Inflammatory macrophage (primary cell): ENCODE measurements at regions not wholly inside any gene's neighbourhood (a gene's known extent, or its start where the extent isn't known, plus 50 kb on each side); places are given as distances from the start of the nearest gene placed in this dataset.
"Not testable (repeated sequence)": the region's sequence is repeated elsewhere in the genome, so short reads cannot be mapped to it uniquely, and the experiment has no call there.

ENCODE experiments used
- DNase-seq, 2 donors: peaks; one replicate each; pipeline ENCODE4 v3.0.0-alpha.2; 2020 to 2022

DNA sequence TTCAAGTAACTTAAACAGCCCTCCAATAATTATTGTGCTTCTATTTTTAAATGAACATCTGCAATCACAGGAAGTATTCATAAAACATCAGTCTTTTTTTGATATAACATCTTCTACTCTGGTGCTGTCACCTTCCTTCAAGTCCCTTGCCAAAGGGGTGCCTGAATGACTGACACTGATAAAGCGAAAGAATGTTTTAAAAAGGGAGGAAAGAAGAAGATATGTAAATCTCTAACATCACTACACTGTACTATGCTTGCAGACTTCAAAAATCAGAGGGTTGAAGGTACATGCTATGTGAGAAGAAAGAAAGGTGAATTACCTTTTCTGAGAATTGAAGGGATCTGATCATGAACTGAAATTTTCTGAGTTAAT is 253.7 kb downstream of the ZPLD1 start:
- DNase-seq = no peak

GRCh38 chr3:102691507-102691906 is 256.7 kb downstream of the ZPLD1 start:
- no peak for DNase-seq

DNA sequence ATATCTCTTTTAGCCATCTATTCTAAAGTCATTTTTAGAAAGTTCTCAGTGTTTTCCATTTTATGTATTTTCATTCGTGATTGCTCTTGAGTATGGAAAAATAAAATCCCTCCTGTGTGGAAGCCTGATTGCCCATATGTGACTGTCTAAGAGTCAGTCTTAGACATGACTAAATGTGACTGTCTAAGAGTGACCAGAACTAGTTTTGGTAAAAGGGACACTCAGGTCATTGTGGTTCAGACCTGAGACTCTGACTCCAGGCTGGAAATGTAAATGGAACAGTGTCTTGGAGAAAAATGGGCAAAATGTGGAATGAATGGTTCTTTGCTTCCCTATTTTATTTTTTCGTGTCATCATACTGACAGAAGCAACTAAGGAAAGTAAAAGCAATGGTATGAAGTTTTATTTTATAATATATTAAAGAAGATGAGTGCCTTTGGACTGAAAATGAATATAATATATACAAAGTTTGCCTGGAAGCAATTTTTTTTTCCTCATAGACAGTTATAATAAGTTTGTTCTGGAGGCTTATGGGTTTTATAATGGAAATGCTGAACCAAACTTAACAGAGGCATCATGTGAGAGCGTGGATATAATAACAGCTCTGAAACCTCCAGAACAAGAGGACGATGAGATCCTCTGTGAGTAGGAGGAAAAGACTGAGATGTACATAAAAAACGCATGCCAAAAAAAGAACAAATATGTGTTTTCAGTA is 264.4 kb downstream of the ZPLD1 start:
- DNase-seq = no peak

- DNase-seq = no peak
Measured at GRCh38 chr3:102699819-102700140, 265.0 kb downstream of the ZPLD1 start.

GRCh38 chr3:102712896-102713295 is 278.1 kb downstream of the ZPLD1 start:
- DNase-seq = no peak

DNA sequence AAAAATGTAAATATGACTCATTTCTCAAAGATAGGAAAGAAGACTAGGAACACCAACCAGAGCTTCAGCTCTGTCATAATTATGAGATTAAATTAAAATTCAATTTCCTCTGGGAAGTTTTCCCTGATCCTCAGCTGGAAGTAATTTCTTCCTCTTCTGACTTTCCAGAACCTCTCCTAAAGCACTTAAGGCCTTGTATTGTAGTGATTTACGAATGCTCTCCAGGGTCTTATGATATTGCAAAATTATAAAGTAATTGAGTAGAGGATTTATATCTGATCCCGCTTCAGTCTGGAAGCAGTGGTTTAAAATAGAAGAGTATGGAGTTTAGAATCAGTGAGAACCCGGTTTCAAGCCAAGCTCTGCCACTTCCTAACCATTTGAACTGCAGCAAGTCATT is 279.8 kb downstream of the ZPLD1 start:
- no peak for DNase-seq

DNA sequence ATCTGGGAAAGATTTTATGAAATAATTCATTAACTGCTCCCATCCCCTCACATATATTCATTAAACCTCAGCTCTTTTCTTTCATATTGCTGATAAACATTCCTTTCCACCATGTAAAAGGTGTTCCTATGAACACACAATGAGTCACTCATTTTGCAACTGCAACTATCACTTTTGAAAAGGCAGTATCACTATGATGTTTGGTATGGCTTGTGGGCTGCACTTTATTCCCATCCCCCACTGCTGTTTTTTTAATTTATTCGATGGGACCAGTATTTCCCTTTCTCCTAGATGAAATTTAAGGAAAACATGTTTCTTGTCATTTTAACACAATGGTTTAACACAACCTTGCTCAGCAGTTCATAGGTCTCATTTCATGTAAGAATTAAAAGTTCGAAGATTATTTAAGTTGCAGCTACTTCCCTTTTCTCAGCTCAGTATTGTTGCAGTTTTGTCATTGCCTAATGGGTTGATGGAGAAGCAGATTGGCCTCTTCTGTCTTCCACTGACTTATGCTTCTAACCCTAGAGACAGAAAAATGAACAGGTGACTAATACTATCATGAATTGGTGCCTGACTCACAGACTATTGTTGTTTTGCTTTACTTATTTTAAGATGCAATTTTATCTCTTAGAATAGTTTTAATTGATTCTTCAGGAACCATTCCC is 280.3 kb downstream of the ZPLD1 start:
- DNase-seq = no peak

GRCh38 chr3:102718651-102719050 is 283.8 kb downstream of the ZPLD1 start:
- DNase-seq = no peak

DNA sequence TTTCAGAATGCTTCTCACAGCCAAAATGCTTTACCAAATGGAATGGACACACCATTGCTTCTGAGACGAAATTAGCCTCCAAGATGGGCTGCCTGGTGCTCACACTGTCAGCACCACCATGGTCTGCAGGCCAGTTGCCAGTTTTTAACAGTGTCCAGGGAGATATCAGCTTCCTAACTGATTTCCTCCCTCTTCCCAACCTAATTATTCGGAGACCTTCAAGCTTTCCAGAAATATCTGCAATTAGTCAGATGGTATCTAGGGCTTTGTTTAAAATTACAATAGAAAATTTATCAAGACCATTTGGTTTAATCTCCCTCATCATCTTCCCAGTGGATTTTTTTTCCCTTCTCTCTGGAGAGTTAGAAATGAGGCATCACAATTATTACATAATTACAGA is 287.5 kb downstream of the ZPLD1 start:
- DNase-seq = no peak

DNA sequence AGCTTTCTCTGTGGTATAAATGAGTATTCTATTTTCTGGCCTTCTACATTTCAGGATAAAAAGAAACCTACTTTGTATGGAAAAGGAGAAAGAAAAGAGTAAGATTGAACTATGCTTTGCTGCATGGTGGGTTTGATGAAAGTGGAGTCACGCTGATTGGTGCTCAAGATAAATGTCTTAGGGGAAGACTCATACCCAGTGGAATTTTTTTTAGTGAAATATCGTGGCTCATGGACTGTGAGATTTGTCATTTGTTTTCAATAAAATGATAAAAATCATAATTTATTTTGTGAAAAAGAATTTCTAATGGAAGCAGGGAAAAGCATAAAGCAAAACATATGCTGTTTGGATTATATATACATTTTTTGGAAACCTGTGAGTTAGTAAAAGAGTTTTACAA is 292.5 kb downstream of the ZPLD1 start:
- DNase-seq = no peak

DNA sequence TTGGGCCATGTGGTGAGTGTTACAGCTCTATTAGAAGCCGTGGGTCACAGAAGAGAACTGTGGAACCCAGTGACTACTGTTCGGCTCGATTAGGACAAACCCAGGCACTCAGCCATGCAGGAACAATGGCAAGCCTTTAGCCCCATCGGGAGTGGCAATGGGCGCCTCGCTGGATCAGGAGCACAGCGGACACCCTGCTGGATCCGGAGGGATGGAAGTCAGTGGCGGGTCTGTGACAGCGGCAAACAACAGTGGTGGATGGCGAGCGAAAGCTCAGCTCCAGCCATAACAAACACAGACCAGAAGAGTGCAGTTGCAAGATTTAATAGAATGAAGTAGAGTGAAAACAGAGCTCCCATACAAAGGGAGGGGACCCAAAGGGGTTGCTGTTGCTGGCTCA is 297.8 kb downstream of the ZPLD1 start:
- DNase-seq = not testable (repeated sequence)

- no peak for DNase-seq
Measured at GRCh38 chr3:102733791-102734563, 299.2 kb downstream of the ZPLD1 start.

DNA sequence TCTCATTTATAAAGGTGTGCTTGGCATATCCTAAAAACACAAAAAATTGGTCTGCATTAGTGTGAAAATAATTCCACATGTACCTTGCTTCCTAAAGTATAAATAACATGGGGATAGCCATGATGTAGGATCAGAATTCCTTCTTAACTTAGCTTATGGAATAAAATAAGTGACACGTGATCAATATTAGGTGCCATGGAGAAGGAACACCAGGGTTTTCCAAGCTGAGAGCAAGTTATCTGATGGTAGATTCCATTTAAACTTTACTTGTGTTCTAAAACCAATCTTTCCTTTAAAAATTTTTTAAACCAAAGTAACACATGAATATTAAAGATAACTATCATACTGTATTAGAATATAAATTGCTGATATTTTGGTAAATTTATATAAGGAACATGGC is 300.5 kb downstream of the ZPLD1 start:
- no peak for DNase-seq

- DNase-seq = no peak
Measured at GRCh38 chr3:102736288-102736974, 301.6 kb downstream of the ZPLD1 start.

GRCh38 chr3:102736975-102737304 is 302.1 kb downstream of the ZPLD1 start:
- no peak for DNase-seq

DNA sequence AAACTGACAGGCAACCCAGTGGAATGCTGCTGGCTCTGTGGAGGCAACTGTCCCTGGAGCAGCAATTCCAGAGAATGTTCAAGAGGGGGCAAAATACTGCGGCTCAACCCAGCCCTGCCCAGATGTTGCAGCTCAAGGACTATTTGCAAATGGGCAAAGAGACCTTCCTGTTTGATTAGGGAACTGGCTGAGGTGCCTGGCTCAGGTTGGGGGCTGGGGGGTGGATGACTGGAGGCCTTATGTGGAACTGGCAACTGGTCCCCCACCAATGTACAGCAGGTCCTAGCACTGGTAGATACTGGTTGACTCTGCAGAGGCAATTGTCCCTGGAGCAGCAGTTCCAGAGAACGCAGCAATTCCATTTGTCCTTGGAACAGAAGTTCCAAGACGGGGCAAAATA is 302.5 kb downstream of the ZPLD1 start:
- no peak for DNase-seq

DNA sequence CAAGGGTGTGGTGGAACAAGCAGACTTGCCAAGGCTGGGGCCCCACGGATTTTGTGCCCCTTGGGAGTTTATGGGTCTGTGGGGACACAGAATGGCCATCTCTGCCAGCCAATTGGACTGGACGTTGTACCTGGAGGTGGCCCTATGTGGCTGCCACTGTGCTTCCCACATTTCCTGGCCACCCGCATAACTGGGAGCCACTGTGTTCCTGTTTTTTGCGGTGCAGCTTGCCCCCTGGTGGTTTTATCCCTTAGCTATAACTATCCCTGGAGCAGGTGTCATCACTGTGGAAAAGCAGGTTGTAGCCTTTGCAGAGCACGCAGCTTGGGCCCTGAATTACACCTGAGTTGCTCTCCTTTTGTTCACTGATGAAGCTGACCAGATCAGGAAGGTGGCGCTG is 306.3 kb downstream of the ZPLD1 start:
- DNase-seq = no peak

GRCh38 chr3:102741694-102742093 is 306.9 kb downstream of the ZPLD1 start:
- no peak for DNase-seq

DNA sequence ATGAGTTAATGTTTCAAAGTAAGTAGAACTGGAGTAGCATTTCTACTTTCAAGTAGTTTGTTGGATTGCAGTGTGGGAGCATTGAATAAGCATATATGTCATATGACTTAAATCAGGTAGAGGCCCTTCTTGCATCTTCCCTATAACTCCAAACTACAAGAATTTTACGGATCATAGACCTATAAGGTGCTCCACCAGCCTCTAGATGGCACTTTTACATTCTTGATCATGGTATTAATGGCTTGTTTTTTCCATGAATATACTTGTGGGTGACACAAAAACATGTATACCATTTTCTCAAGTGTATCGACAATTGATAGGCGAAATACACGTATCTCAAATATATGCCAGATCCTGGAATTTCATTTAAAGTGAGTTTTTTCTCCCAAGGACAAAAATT is 311.1 kb downstream of the ZPLD1 start:
- no peak for DNase-seq

DNA sequence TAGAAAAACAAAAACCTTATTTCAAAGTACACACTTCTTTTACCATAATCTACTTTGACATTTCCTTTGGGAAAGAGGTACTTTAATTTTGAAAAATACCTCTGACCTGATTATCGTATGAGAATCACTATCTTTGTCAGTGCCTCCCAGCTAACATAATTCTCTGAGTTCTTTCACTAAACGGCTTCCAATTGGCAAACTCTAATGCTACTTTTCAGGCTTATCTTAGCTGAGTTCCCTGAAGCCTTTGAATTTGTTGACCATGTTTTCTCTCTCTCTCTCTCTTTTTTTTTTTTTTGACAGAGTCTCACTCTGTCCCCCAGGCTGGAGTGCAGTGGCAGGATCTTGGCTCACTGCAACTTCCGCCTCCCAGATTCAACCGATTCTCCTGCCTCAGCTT is 312.8 kb downstream of the ZPLD1 start:
- DNase-seq = no peak

GRCh38 chr3:102748646-102749045 is 313.8 kb downstream of the ZPLD1 start:
- DNase-seq = no peak

DNA sequence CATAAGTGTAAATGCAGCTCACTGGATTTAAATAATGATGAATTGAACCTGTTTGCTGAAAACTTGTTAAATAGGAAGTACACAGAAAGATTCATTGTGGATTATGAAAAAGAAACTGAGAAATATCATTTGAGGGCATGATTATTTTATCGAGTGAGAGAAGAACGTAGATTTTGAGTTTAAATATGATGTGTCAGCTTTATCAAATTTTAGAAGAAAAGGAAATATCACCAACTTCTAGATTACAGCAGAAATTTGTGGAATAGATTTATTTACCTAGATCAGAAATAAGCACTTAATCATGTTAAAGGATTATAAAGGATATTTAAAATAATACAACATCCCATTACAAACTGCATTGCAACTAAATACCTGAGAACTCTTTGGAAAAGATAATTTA is 315.5 kb downstream of the ZPLD1 start:
- DNase-seq = no peak

DNA sequence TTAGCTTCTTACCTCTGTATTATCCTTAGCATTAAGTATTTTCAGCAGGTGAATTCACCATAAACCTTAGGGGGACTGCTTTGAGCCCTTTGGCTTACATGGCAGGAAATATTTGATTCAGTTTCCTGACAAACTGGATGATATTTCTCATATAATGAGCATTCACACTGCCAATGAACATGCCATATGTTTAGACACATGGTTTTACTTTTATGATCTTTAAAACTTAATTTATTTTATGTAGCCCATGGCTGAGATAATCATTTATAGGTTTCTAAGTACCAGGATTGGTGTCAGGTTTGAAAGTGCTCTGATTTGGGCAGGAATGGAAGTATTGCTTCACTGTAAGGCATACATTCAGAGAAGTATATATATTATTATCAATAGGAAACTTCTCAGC is 319.1 kb downstream of the ZPLD1 start:
- DNase-seq = no peak

GRCh38 chr3:102756706-102757105 is 321.9 kb downstream of the ZPLD1 start:
- DNase-seq = no peak
